ENCODE measurements at regions not wholly inside any gene's neighbourhood (a gene's known extent, or its start where the extent isn't known, plus 50 kb on each side); places are given as distances from the start of the nearest gene placed in this dataset.

DNA sequence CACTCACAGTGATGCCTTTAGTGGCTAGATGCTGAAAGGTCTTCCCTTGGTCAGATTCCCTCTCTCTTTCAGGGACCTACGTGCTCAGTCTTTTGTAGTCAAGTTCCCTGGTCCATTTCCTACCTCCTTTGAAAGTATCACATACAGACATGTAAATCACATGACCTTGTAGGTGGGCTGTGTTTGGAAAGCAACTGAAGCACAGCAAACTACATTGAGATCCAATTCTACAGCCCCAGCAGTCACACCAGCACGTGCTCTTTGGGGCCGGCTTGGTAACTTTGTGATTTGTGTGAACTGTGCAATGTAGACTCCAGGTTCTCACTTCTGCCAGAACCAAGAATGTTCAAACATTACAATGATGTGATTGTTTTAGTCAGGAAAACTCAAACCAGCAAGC is 89.7 kb upstream of the PLPP4 start:
- no peak for TF ChIP-seq EZH2 (IDR thresholded peaks at IDR 0.05)
- TF ChIP-seq CTCF (IDR thresholded peaks at IDR 0.05), result no peak
- TF ChIP-seq EZH2phosphoT487 (IDR thresholded peaks at IDR 0.05), result no peak

All from neural progenitor cell (in vitro differentiated cells).